Activated T-cell treated with anti-CD3 and anti-CD28 coated beads, Interleukin-2, amount 50 U/mL, for 48 hours (primary cell): ENCODE measurements at regions not wholly inside any gene's neighbourhood (a gene's known extent, or its start where the extent isn't known, plus 50 kb on each side); places are given as distances from the start of the nearest gene placed in this dataset.
A peak's percentile ranks its signal among the peaks of the same experiment; 100 is the strongest.
"Not testable (repeated sequence)": the region's sequence is repeated elsewhere in the genome, so short reads cannot be mapped to it uniquely, and the experiment has no call there.

Experiments
- DNase-seq, 2 experiments: peaks; one replicate each; pipeline ENCODE4 v3.0.0-alpha.2; 2020

GRCh38 chr15:91415258-91415657 is 315.2 kb downstream of the SV2B start:
- DNase-seq, result not testable (repeated sequence)

- DNase-seq, result no peak
These were observed 320.6 kb downstream of the SV2B start for GRCh38 chr15:91420689-91421088.

DNA sequence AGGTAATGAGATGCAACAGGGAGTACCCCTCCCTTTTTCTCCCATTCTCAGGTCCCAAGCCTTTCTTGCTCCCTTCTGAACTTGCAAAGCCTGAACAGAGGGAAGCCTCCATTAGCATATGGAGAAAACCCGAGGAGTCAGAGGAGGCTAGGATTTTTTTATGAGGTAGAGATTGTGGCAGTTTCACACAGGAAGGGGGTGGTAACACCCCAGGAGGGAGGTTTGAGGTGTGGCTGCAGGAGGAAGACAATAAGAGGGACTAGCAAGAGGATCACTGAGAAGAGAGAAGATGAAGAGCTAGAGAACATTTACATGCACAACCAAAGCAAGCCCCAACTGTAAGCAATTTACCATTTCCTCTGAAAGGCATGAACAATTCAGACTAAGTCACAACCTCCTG is 322.7 kb downstream of the SV2B start:
- DNase-seq, result no peak

- DNase-seq, result no peak
These were observed 323.9 kb downstream of the SV2B start for GRCh38 chr15:91424001-91424400.

DNA sequence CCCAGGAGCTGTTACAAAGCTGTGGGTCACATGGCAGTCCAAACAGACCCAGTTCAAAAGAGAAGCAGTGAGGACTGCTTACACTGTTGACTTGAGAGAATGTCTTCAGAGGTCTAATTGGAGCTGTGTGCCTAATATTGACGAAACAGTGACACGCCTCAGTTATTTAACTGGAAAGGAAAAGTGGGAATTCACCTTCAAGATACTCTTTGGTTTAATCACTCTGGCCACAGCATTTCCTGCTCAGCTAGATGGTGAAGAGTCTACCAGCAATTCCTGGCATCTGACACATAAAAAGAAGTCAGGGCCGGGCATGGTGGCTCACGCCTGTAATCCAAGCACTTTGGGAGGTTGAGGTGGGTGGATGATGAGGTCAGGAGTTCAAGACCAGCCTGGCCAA is 326.4 kb downstream of the SV2B start:
- DNase-seq, result peak; percentile 26 to 43

DNA sequence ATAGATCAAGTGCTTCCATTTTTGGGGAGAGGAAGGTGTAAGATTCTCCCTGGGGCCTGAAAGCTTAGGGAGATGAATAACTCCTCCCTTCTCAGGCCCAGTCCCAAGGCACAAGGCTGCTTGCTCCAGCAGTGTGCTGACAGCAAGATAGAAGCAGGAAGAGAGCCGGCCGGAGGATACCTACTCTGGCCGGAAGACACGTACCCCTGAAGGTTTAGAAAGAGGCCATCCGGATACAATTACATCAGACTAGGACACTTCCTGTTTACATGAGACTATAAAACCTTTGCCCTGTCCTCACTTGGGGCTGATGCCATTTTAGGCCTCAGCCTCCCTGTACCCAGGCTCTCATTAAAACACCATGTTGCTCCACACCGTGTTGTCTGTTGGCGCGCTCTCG is 329.9 kb downstream of the SV2B start:
- no peak for DNase-seq

- no peak for DNase-seq
These were observed 331.1 kb downstream of the SV2B start for GRCh38 chr15:91431041-91431715.

GRCh38 chr15:91435113-91435512 is 335.1 kb downstream of the SV2B start:
- DNase-seq, result no peak

- no peak for DNase-seq
These were observed 344.6 kb downstream of the SV2B start for GRCh38 chr15:91444656-91445055.

- DNase-seq, result no peak
These were observed 345.7 kb downstream of the SV2B start for GRCh38 chr15:91445695-91446228.

DNA sequence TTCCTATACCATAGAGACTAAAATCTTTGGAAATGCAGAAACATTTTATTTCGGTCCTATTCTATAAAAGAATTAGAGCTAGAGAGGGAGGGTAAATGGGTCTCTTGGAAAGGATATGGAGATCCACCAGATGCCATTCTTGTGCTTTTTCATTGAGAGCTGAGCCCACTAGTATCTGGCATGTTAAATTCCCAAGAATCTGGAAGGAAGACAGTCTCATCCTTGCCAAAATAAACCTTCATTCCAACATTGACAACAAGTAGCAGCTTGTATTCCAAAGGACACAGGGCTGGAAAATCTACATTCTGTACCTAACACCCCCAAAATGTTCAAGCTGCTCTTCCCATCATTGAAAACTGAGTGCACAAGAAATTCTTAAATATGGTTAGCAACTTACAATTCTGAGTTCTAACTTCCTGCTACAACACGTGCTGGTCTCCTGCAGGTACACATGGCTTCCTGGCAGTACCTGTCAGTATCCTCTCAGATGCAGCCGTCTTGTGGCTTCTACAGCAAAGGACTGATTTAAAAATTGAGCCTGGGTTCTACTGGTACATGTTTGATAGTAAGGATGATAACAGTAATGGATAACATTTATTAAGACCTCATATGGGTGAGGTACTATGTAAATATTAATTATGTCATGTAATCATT is 348.1 kb downstream of the SV2B start:
- DNase-seq, result no peak

GRCh38 chr15:91453376-91453775 is 353.3 kb downstream of the SV2B start:
- DNase-seq, result not testable (repeated sequence)

DNA sequence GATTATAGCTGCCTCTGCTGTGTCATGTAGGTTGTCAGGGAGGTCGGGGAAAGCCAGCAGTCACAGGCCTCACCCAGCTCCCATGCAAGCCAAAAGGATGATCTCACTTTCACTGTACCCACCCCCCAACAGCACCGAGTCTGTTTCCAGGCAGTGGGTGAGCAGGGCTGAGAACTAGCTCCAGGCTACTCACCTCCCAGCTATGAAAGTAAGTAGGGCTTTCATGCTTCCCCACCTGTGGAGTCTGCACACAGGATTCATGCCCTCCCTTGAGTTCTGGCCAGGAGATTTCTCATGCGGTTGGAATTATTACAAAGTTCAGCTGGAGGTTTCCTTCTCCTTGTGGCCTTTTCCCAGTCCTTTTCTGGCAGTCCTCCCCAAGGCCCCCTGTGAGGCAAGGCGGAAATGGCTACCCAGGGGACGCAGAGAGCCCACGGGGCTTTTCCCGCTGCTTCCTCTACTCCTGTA is 356.2 kb downstream of the SV2B start:
- no peak for DNase-seq

GRCh38 chr15:91456921-91457320 is 356.9 kb downstream of the SV2B start:
- DNase-seq, result no peak

DNA sequence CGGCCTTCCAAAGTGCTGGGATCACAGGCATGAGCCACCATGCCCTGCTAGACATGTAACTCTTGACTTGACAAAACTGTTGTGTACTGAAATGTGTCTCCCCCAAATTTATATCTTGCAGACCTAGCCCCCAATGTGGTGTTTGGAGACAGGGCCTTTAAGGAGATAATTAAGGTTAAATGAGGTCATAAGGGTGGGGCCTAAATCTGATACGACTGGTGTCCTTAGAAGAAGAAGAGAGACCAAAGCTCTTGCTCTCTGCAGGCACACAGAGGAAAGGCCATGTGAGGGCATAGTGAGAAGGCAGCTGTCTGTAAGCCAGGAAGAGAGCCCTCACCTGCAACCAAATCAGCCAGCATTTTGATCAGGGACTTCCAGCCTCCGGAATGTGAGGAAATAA is 361.3 kb downstream of the SV2B start:
- no peak for DNase-seq

GRCh38 chr15:91465086-91465485 is 365.0 kb downstream of the SV2B start:
- no peak for DNase-seq

- no peak for DNase-seq
These were observed 365.6 kb downstream of the SV2B start for GRCh38 chr15:91465696-91466095.

DNA sequence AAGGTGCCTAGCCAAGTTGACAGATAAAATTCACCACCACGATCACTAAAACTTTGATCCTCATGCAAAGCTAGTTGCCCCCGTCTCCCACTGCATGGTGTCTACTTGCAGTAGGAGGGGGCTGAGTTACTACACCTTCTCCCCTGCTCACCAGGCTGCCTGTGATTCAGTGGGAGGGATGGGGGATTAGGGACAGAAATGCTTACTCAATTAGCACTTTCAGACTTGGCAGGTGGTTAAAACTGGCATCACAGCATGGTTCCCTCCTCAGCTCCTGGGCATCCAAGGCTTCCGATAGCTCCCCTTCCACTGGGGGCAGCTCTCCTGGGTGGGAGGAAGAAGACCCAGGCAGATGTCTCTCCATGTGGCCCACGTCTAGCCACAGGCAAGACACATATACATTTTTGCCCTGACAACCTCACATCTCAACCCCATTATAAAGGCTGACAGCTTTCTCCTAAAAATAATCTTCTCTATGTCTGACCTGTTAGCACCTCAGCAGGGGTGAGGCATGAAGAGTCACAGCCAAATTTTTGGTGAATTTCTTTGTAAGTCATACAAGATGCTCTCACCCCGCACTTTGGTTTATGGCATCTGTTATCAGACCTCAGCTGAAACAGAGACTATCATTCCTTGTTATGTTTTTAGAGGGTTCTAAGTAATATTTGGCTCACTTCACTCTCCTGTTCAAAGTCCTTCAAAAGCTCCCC is 369.0 kb downstream of the SV2B start:
- DNase-seq, result peak; percentile 33 to 48

DNA sequence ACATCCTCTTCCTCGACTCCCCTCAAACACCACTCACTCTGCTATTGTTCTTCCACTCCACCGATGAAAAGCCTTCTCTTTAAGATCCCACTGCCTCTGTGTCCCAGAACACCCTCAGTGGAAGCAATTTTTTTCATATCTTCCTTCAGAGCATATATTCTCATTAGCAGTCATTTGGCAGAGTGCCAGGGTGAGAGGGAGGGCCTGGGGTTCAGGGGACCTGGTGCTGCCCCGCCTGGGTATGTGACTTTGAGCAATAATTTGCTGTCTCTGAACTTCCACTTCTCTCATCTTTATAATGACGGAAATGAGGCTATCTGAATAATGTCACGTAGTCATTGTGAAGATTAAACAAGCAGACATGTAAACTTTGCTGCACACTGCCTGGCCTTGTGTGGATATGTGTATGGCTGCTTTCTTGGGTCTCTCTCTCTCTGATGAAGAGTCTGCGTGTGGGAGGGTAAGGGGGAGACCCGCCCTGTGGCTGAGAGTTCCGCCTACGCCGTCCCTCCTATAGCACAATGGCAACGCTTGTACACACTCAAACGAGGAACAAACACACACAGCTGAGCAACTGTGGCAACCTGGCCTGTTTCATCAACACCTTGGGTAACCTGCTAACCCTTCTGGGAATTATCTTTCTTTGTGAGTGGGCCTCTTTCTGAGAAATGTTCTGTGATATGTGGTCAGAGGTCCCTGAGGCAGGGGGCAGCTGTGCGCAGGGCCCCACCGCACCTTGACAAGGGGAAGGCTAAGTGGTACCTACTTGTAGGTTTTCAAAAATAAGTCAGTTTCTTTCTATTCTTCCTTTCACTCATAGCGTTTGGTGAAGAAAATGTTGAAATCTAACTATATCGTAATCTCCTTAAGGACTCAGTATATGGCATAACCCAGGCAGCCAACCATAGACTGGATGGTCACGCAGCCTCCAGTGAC is 369.8 kb downstream of the SV2B start:
- DNase-seq, result peak; percentile 68 to 76

GRCh38 chr15:91471468-91471867 is 371.4 kb downstream of the SV2B start:
- peak in 1 of 2 experiments; percentile 27 for DNase-seq

DNA sequence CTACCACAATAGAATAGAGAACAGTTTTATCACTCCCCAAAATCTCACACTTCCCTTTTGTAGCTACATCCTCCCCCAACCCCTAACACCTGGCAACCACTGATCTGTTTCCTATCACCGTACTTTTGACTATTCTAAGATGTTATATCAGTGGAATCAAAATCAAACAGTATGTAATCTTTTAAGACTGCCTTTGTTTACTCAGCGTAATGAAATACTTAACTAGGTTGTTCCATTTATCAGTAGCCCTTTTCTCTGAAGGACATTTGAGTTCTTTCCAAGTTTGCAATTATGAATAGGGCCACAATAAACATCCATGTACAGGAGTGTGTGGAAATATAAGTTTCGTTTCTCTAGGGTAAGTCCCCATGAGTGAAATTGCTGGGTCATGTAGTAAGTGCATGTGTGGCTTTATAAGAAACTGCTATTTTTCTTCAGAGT is 372.3 kb downstream of the SV2B start:
- no peak for DNase-seq

- DNase-seq, result no peak
These were observed 374.0 kb downstream of the SV2B start for GRCh38 chr15:91473894-91474545.
